ENCODE measurements at regions not wholly inside any gene's neighbourhood (a gene's known extent, or its start where the extent isn't known, plus 50 kb on each side); places are given as distances from the start of the nearest gene placed in this dataset.

- Histone ChIP-seq H3K9me3 (no peaks in the 10 kb centered on the region), H3K4me1 (ENCODE audit: control insufficient read depth in 1 of 2, insufficient read depth in 2 of 2, low read depth in 1 of 2, low read length in 1 of 2) (no peaks in the 10 kb centered on the region), H3K9me2 (no peaks in the 10 kb centered on the region), H3K4me3 (ENCODE audit: low read depth in 2 of 2, low read length in 1 of 2) (no peak overlapping the region), H3K9ac (no peak overlapping the region), H4K20me1 (ENCODE audit: insufficient read depth) (no peaks in the 10 kb centered on the region), H3K36me3 (replicated peaks in 1 of 2; ENCODE audit: control insufficient read depth in 1 of 2, insufficient read depth in 2 of 2, low read length in 1 of 2) (no peaks in the 10 kb centered on the region), H2AFZ (ENCODE audit: low read depth) (no peak overlapping the region), H3K4me2 (no peak overlapping the region), H3K79me2 (ENCODE audit: insufficient read depth) (no peaks in the 10 kb centered on the region), H3K27me3 (ENCODE audit: insufficient read depth) (no peaks in the 10 kb centered on the region), H3K27ac (ENCODE audit: low read depth in 2 of 2, low read length in 1 of 2) (no peak overlapping the region), H3F3A (replicated peaks; ENCODE audit: insufficient read depth) (no peaks in the 10 kb centered on the region)
- 2% methylated on average over 17 of the region's 18 CpGs for WGBS (ENCODE audit: low lambda C conversion rate)
- TF ChIP-seq SMC3 (IDR thresholded peaks at IDR 0.05; ENCODE audit: low read depth, low read length) (no peak), ZBTB33 (IDR thresholded peaks at IDR 0.05; ENCODE audit: borderline replicate concordance, low read depth) (no peak), RAD21 (IDR thresholded peaks at IDR 0.05; ENCODE audit: low read length) (no peak), NRF1 (IDR thresholded peaks at IDR 0.05; ENCODE audit: low read depth, low read length) (no peak), FOSL2 (IDR thresholded peaks at IDR 0.05; ENCODE audit: borderline replicate concordance, low read depth) (no peak), EP300 (IDR thresholded peaks at IDR 0.05; ENCODE audit: borderline replicate concordance in 1 of 2, low read depth in 1 of 2, low read length in 1 of 2) (no peak), FOXM1 (IDR thresholded peaks at IDR 0.05; ENCODE audit: low read depth) (no peak)
- ChIA-PET CTCF (no interaction called here), POLR2A (no interaction called here)
- no peak for DNase-seq
Observed at GRCh38 chr5:2801577-2802525, 50.4 kb upstream of the IRX2 start.
